ENCODE measurements at regions not wholly inside any gene's neighbourhood (a gene's known extent, or its start where the extent isn't known, plus 50 kb on each side); places are given as distances from the start of the nearest gene placed in this dataset.

- Mint-ChIP-seq H3K27me3 (no peaks in the 10 kb centered on the region), H3K4me3 (no peak overlapping the region), H3K4me1 (peaks cover 0 to 19% (median 7%) of the 10 kb centered on the region in 4 donors), H3K36me3 (peaks cover 13% of the 10 kb centered on the region), H3K27ac (peak overlapping the region in 2 of 3 donors; percentile 33 to 41), H3K9me3 (peaks cover 0 to 14% (median 4%) of the 10 kb centered on the region in 7 donors)
- H3K9me3 ChIP-seq (ENCODE audit: control insufficient read depth in 2 of 2, low read length in 2 of 2), result peaks cover 3 to 9% of the 10 kb centered on the region in 2 experiments
- no peaks in the 10 kb centered on the region for H3K27me3 ChIP-seq (ENCODE audit: control insufficient read depth, insufficient read depth, low read length)
- H3K4me1 ChIP-seq (ENCODE audit: control insufficient read depth, insufficient read depth, low read length, poor library complexity, severe bottlenecking), result no peaks in the 10 kb centered on the region
- H3K27ac ChIP-seq (ENCODE audit: insufficient read depth, low read length, poor library complexity, severe bottlenecking), result no peak overlapping the region
- no peaks in the 10 kb centered on the region for H3K36me3 ChIP-seq (ENCODE audit: control insufficient read depth, insufficient read depth, low read length)
- H3K4me3 ChIP-seq (ENCODE audit: low read depth, low read length), result no peak overlapping the region
- no peak for ATAC-seq (ENCODE audit: low read depth in 2 of 2)
- DNase-seq, result no peak
These were observed 69.8 kb upstream of the WIPF1 start for GRCh38 chr2:174667250-174667860.

DNA sequence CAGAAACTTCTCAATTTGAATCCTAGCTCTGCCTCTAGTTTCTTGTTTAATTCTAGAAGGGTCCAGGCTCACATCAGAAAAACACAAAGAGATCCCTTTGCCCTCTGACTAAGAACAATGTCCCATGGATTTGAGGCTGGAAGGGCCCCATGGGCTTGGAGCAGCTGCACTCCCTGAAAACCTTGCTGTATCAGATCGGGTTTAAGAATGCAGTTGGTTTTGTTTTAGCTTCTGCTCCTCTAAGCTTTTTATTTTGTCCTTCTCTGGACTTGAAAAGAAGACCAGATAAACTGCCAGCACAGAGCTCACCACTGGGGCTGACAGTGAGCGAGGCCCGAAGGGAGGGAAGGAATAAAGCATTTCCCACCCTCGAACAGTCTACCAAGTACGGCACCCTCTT is 69.2 kb upstream of the WIPF1 start:
- no peaks in the 10 kb centered on the region for H3K27me3 Mint-ChIP-seq
- H3K4me3 Mint-ChIP-seq, result no peak overlapping the region
- Histone ChIP-seq H3K4me3 (ENCODE audit: low read depth, low read length) (no peak overlapping the region), H3K4me1 (ENCODE audit: control insufficient read depth, insufficient read depth, low read length, poor library complexity, severe bottlenecking) (no peaks in the 10 kb centered on the region), H3K36me3 (ENCODE audit: control insufficient read depth, insufficient read depth, low read length) (no peaks in the 10 kb centered on the region), H3K9me3 (ENCODE audit: control insufficient read depth in 2 of 2, low read length in 2 of 2) (peaks cover 0 to 5% of the 10 kb centered on the region in 2 experiments), H3K27ac (ENCODE audit: insufficient read depth, low read length, poor library complexity, severe bottlenecking) (no peak overlapping the region), H3K27me3 (ENCODE audit: control insufficient read depth, insufficient read depth, low read length) (no peaks in the 10 kb centered on the region)
- H3K36me3 Mint-ChIP-seq, result peaks cover 8% of the 10 kb centered on the region
- H3K27ac Mint-ChIP-seq, result peak overlapping the region in 1 of 3 donors; percentile 41
- DNase-seq (no peak), ATAC-seq (ENCODE audit: low read depth in 2 of 2) (no peak)
- H3K9me3 Mint-ChIP-seq, result peaks cover 0 to 10% (median 2%) of the 10 kb centered on the region in 7 donors
- peaks cover 0 to 21% (median 8%) of the 10 kb centered on the region in 4 donors for H3K4me1 Mint-ChIP-seq

- Mint-ChIP-seq H3K27ac (peak overlapping the region in 1 of 3 donors; percentile 32), H3K9me3 (peaks cover 0 to 7% (median 0%) of the 10 kb centered on the region in 7 donors), H3K4me3 (no peak overlapping the region)
These were observed 68.7 kb upstream of the WIPF1 start for GRCh38 chr2:174666312-174666711.

GRCh38 chr2:174664084-174664759 is 66.6 kb upstream of the WIPF1 start:
- DNase-seq (no peak), ATAC-seq (ENCODE audit: low read depth in 2 of 2) (no peak)
- Mint-ChIP-seq H3K27ac (peak overlapping the region in 2 of 3 donors; percentile 21 to 82), H3K4me1 (peaks cover 0 to 31% (median 14%) of the 10 kb centered on the region in 4 donors), H3K27me3 (no peaks in the 10 kb centered on the region), H3K9me3 (no peaks in the 10 kb centered on the region), H3K4me3 (no peak overlapping the region), H3K36me3 (peaks cover 5% of the 10 kb centered on the region)
- H3K36me3 ChIP-seq (ENCODE audit: control insufficient read depth, insufficient read depth, low read length), result no peaks in the 10 kb centered on the region
- H3K4me3 ChIP-seq (ENCODE audit: low read depth, low read length), result no peak overlapping the region
- H3K9me3 ChIP-seq (ENCODE audit: control insufficient read depth in 2 of 2, low read length in 2 of 2), result no peaks in the 10 kb centered on the region
- H3K27ac ChIP-seq (ENCODE audit: insufficient read depth, low read length, poor library complexity, severe bottlenecking), result no peak overlapping the region
- no peaks in the 10 kb centered on the region for H3K27me3 ChIP-seq (ENCODE audit: control insufficient read depth, insufficient read depth, low read length)
- peaks cover 3% of the 10 kb centered on the region for H3K4me1 ChIP-seq (ENCODE audit: control insufficient read depth, insufficient read depth, low read length, poor library complexity, severe bottlenecking)

More at GRCh38 chr2:174666312-174666711, 68.7 kb upstream of the WIPF1 start:
- Histone ChIP-seq H3K4me3 (ENCODE audit: low read depth, low read length) (no peak overlapping the region), H3K9me3 (ENCODE audit: control insufficient read depth in 2 of 2, low read length in 2 of 2) (peaks cover 0 to under 1% of the 10 kb centered on the region in 2 experiments), H3K27ac (ENCODE audit: insufficient read depth, low read length, poor library complexity, severe bottlenecking) (no peak overlapping the region), H3K27me3 (ENCODE audit: control insufficient read depth, insufficient read depth, low read length) (no peaks in the 10 kb centered on the region), H3K4me1 (ENCODE audit: control insufficient read depth, insufficient read depth, low read length, poor library complexity, severe bottlenecking) (no peaks in the 10 kb centered on the region), H3K36me3 (ENCODE audit: control insufficient read depth, insufficient read depth, low read length) (no peaks in the 10 kb centered on the region)
- ATAC-seq (ENCODE audit: low read depth in 2 of 2), result no peak
- DNase-seq, result no peak
- Mint-ChIP-seq H3K27me3 (no peaks in the 10 kb centered on the region), H3K36me3 (peaks cover 10% of the 10 kb centered on the region), H3K4me1 (peaks cover 0 to 23% (median 10%) of the 10 kb centered on the region in 4 donors)

GRCh38 chr2:174663550-174663949 is 65.9 kb upstream of the WIPF1 start:
- no peak overlapping the region for H3K4me3 ChIP-seq (ENCODE audit: low read depth, low read length)
- H3K9me3 ChIP-seq (ENCODE audit: control insufficient read depth in 2 of 2, low read length in 2 of 2), result no peaks in the 10 kb centered on the region
- DNase-seq (no peak), ATAC-seq (ENCODE audit: low read depth in 2 of 2) (no peak)
- Mint-ChIP-seq H3K4me3 (no peak overlapping the region), H3K27ac (no peak overlapping the region), H3K9me3 (no peaks in the 10 kb centered on the region), H3K27me3 (no peaks in the 10 kb centered on the region), H3K4me1 (peaks cover 0 to 32% (median 14%) of the 10 kb centered on the region in 4 donors), H3K36me3 (peaks cover 5% of the 10 kb centered on the region)
- H3K27me3 ChIP-seq (ENCODE audit: control insufficient read depth, insufficient read depth, low read length), result no peaks in the 10 kb centered on the region
- H3K36me3 ChIP-seq (ENCODE audit: control insufficient read depth, insufficient read depth, low read length), result no peaks in the 10 kb centered on the region
- H3K4me1 ChIP-seq (ENCODE audit: control insufficient read depth, insufficient read depth, low read length, poor library complexity, severe bottlenecking), result peaks cover 7% of the 10 kb centered on the region
- no peak overlapping the region for H3K27ac ChIP-seq (ENCODE audit: insufficient read depth, low read length, poor library complexity, severe bottlenecking)

- Mint-ChIP-seq H3K27ac (peak overlapping the region in 1 of 3 donors; percentile 48), H3K9me3 (no peaks in the 10 kb centered on the region), H3K4me1 (peaks cover 0 to 32% (median 15%) of the 10 kb centered on the region in 4 donors), H3K36me3 (peaks cover 5% of the 10 kb centered on the region), H3K4me3 (no peak overlapping the region), H3K27me3 (no peaks in the 10 kb centered on the region)
- Histone ChIP-seq H3K9me3 (ENCODE audit: control insufficient read depth in 2 of 2, low read length in 2 of 2) (no peaks in the 10 kb centered on the region), H3K36me3 (ENCODE audit: control insufficient read depth, insufficient read depth, low read length) (no peaks in the 10 kb centered on the region), H3K4me1 (ENCODE audit: control insufficient read depth, insufficient read depth, low read length, poor library complexity, severe bottlenecking) (peaks cover 7% of the 10 kb centered on the region), H3K27me3 (ENCODE audit: control insufficient read depth, insufficient read depth, low read length) (no peaks in the 10 kb centered on the region), H3K27ac (ENCODE audit: insufficient read depth, low read length, poor library complexity, severe bottlenecking) (no peak overlapping the region), H3K4me3 (ENCODE audit: low read depth, low read length) (no peak overlapping the region)
- DNase-seq (no peak), ATAC-seq (ENCODE audit: low read depth in 2 of 2) (no peak)
These were observed 65.3 kb upstream of the WIPF1 start for GRCh38 chr2:174662859-174663258.

DNA sequence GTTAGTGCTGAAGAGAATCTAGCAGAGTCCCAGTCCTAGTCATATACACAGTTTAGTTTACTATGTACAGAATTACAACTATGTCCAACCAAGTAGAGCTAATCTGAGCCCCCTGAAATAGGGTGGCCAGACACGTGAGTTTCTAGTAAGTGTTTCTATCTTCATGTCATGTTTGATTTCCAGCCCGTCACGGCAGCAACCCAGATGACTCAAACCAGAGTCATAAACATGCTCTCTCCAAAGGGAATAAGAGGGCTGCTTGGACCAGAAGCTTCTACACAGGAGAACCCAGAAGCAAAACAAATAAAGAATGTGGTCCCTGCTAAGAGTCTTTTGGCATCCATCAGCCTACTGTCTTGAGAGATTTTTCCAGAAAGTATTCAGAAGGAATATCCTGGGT is 64.9 kb upstream of the WIPF1 start:
- ATAC-seq (ENCODE audit: low read depth in 2 of 2) (no peak), DNase-seq (no peak)
- Histone ChIP-seq H3K27ac (ENCODE audit: insufficient read depth, low read length, poor library complexity, severe bottlenecking) (no peak overlapping the region), H3K4me1 (ENCODE audit: control insufficient read depth, insufficient read depth, low read length, poor library complexity, severe bottlenecking) (peaks cover 7% of the 10 kb centered on the region), H3K36me3 (ENCODE audit: control insufficient read depth, insufficient read depth, low read length) (no peaks in the 10 kb centered on the region), H3K27me3 (ENCODE audit: control insufficient read depth, insufficient read depth, low read length) (no peaks in the 10 kb centered on the region), H3K9me3 (ENCODE audit: control insufficient read depth in 2 of 2, low read length in 2 of 2) (no peaks in the 10 kb centered on the region), H3K4me3 (ENCODE audit: low read depth, low read length) (no peak overlapping the region)
- no peaks in the 10 kb centered on the region for H3K9me3 Mint-ChIP-seq
- H3K4me3 Mint-ChIP-seq, result no peak overlapping the region
- H3K36me3 Mint-ChIP-seq, result peaks cover 5% of the 10 kb centered on the region
- no peaks in the 10 kb centered on the region for H3K27me3 Mint-ChIP-seq
- peak overlapping the region in 1 of 3 donors; percentile 48 for H3K27ac Mint-ChIP-seq
- peaks cover 0 to 28% (median 13%) of the 10 kb centered on the region in 4 donors for H3K4me1 Mint-ChIP-seq
